D721Med (cell line): ENCODE measurements at regions not wholly inside any gene's neighbourhood (a gene's known extent, or its start where the extent isn't known, plus 50 kb on each side); places are given as distances from the start of the nearest gene placed in this dataset.

Source experiments
- DNase-seq: peaks from one replicate; pipeline ENCODE4 v3.0.0; 2011; ENCODE audit warnings: low spot score; ENCODE audit not compliant: insufficient read length
- FAIRE-seq: peaks from 2 replicates; lab custom pipeline; 2011; peaks lifted over from hg19 to GRCh38; lab: Jason Lieb, UNC
- TF ChIP-seq, protein P1 (sequence below): IDR thresholded peaks from 2 replicates; pipeline ENCODE4 v1.5.1; 2012; ENCODE audit warnings: mild to moderate bottlenecking, control low read depth; ENCODE audit not compliant: insufficient read depth; ENCODE audit errors: missing control alignments

DNA sequence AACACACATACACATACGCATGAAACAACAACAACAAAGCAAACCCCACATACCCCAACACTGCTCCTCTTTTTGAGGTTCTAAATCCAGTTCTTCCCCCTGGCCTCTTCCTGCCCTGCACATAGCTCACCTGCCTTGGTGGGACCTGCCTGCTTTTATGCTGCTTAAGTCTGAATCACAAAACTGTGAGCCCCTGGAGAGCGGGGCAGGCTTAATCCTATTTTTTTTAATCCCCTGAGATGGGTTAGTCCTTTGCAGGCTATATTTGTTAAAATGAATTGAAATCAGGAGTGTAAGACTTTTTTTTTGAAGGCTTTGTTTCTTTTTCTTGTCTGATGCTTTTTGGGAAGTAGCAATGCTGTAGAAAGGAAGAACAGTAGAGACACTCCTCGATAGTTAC, 84.6 kb upstream of the MAX start:
- FAIRE-seq (no peak), DNase-seq (no peak)
- TF ChIP-seq, protein P1, sequence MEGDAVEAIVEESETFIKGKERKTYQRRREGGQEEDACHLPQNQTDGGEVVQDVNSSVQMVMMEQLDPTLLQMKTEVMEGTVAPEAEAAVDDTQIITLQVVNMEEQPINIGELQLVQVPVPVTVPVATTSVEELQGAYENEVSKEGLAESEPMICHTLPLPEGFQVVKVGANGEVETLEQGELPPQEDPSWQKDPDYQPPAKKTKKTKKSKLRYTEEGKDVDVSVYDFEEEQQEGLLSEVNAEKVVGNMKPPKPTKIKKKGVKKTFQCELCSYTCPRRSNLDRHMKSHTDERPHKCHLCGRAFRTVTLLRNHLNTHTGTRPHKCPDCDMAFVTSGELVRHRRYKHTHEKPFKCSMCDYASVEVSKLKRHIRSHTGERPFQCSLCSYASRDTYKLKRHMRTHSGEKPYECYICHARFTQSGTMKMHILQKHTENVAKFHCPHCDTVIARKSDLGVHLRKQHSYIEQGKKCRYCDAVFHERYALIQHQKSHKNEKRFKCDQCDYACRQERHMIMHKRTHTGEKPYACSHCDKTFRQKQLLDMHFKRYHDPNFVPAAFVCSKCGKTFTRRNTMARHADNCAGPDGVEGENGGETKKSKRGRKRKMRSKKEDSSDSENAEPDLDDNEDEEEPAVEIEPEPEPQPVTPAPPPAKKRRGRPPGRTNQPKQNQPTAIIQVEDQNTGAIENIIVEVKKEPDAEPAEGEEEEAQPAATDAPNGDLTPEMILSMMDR, result no peak

DNA sequence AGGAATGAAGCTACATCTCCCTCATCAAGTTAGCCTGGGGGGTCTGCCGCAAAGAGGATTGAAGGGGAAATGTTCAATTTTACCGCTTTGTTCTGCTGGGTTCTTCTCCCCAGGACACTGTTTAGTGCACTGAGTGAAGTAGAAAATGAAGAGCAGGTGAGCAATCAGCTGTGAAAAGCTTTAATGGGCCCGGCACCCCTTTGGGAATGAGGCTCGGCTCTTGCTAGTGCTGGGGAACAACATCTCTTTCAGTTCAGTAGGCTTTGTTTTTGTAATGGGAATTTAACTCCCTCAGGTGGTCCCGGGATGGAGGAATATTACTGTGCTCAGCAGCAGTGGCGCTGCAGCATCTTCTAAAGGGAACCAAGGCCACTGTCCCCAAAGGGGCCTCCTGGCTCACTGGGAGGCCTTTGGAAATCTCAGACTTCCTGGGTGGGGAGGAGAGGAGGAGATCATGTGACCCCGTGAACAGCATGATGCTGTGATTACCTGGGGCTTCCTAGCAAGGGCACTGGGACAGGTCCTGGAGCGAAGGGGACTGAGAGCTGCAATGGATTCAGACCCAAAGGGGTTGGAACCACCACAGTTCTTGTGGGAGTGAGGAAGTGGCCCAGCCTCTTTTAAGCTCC, 85.2 kb upstream of the MAX start:
- TF ChIP-seq, protein P1, result no peak
- no peak for FAIRE-seq
- DNase-seq, result no peak

DNA sequence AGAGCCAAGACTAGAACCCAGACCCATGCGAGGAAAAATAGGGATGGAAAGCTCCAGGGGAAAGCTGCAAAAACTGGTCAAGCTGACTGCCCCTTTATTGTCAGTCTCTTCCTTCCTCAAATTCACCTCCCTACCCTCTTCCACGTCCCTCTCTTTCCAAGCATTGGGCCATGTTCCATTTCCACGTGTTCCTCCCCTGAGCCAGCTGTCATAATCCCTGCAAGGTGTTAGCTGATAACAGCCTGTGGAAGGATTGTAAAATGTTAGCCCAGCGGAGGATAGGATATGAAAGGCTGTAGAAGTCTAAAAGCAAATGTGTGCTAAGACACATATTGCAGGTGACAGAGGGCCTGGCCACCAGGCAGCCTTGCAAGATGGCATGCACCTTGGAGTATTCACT, 88.0 kb upstream of the MAX start:
- TF ChIP-seq, protein P1, result no peak
- DNase-seq, result no peak
- FAIRE-seq, result no peak

DNA sequence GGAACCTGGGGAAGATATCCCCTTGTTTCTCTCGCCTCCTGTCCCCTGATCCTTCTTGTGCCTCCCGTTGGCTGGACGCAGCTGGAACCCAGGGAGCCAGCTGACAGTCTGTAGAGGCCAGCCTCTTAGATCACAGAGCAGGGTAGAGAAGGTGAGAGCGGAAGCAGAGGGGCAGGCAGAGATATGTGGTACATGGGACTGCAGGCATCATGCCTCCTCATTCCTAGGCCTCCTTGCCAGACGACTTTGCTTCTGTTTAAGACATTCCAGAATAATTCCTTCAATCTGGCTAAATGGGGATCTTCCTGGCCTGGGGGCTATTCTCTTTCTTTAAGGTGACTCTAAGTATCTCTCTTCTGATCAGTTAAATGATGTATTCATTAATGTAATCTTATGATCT, 89.4 kb upstream of the MAX start:
- FAIRE-seq (no peak), DNase-seq (no peak)
- TF ChIP-seq, protein P1, result no peak

DNA sequence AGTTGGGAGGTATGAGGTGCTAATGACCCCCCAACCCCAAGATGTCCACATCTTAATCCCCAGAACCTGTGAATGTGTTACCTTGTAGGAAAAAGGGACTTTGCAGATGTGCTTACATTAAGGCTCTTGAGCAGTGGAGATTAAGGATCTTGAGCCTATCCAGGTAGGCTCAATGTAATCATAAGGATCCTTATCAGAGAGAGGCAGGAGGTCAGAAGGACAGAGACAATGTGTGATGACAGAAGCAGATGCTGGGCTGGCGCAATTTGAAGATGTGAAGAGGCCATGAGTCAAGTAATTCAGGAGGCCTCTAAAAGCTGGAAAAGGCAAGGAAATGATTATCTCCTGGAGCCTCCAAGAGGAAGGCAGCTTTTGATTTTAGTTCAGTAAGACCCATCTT, 90.4 kb upstream of the MAX start:
- no peak for DNase-seq
- FAIRE-seq, result no peak
- TF ChIP-seq, protein P1, result no peak

DNA sequence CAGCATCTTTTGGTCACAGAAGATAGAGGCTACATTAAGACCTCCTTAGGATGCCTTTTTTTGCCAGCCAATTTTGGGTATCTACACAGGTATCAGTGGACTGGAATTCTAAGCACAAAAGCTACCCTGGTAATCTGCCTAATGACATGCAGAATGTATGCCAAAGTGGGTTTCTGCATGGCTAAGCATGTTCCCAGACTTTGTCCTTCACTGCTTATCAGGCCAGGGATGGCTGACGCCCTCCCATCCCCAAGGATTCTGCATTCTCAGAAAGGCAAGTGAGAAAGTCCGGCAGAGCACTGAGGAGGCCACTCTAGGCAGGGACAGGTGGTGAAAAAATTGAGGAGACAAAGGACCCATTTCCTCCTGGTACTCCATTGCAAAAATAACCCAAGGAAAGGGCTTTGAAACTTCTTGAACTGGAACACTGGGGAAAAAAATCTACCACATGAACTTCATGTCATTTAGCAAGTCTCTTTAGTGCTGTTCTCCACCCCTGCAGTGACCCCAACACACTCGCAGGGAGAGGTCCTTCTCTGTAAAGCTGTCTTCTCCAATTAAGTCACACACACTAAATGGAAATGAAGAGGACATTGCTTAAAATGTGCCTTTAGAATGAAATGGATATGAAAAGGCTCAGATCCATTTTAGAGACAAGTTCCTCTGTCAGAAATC, 91.7 kb upstream of the MAX start:
- TF ChIP-seq, protein P1, result no peak
- no peak for FAIRE-seq
- DNase-seq, result no peak
